ENCODE measurements at regions not wholly inside any gene's neighbourhood (a gene's known extent, or its start where the extent isn't known, plus 50 kb on each side); places are given as distances from the start of the nearest gene placed in this dataset.

- intact Hi-C loops (cut with micrococcal nuclease): no loop called here
- FAIRE-seq (no peak), DNase-seq (ENCODE audit: extremely low read depth in 1 of 4, low spot score in 3 of 4) (no peak), ATAC-seq (no peak)
- 0% methylated on average over 3 of the region's 3 CpGs for WGBS (ENCODE audit: insufficient coverage, low coverage, missing lambda C conversion rate)
- H3K27me3 ChIP-seq (ENCODE audit: control insufficient read depth in 2 of 2, insufficient read depth in 2 of 2, low read length in 2 of 2): no peaks in the 10 kb centered on the region
- no peaks in the 10 kb centered on the region for H3K9me1 ChIP-seq (ENCODE audit: control insufficient read depth, insufficient read depth, low read length)
- H3K4me3 ChIP-seq: no peak overlapping the region
- no peaks in the 10 kb centered on the region for H3K4me1 ChIP-seq (replicated peaks in 1 of 2; ENCODE audit: control insufficient read depth in 2 of 2, insufficient read depth in 2 of 2, low read length in 2 of 2)
- no peaks in the 10 kb centered on the region for H3K79me2 ChIP-seq (ENCODE audit: control insufficient read depth, insufficient read depth, low read length)
- TF ChIP-seq MIER1 (IDR thresholded peaks at IDR 0.05; ENCODE audit: low read depth) (no peak), CSDE1 (IDR thresholded peaks at IDR 0.05) (no peak), RBM14 (IDR thresholded peaks at IDR 0.05; ENCODE audit: borderline replicate concordance, insufficient read depth, low read depth, low read length) (no peak), ZNF134 (CRISPR knock-in tag; conservative IDR thresholded peaks at IDR 0.05) (no peak), SPI1 (IDR thresholded peaks at IDR 0.05; ENCODE audit: borderline replicate concordance, low read depth, low read length) (no peak), ZC3H11A (IDR thresholded peaks at IDR 0.05; ENCODE audit: low read depth, low read length) (no peak), PPARD (CRISPR knock-in tag; IDR thresholded peaks at IDR 0.05) (no peak), SNIP1 (IDR thresholded peaks at IDR 0.05; ENCODE audit: low read depth) (no peak), ZNF655 (CRISPR knock-in tag; IDR thresholded peaks at IDR 0.05) (no peak), DPF2 (IDR thresholded peaks at IDR 0.05) (no peak), MEF2D (tag; conservative IDR thresholded peaks at IDR 0.05; ENCODE audit: low read depth) (no peak), U2AF1 (optimal IDR thresholded peaks at IDR 0.05; ENCODE audit: low read depth, low read length) (no peak), RBM39 (optimal IDR thresholded peaks at IDR 0.05; ENCODE audit: low read depth, low read length) (no peak), SRSF7 (optimal IDR thresholded peaks at IDR 0.05; ENCODE audit: low read depth, low read length) (no peak), RFX7 (CRISPR knock-in tag; IDR thresholded peaks at IDR 0.05) (no peak), ZNF695 (CRISPR knock-in tag; IDR thresholded peaks at IDR 0.05) (no peak), ZBTB26 (CRISPR knock-in tag; IDR thresholded peaks at IDR 0.05) (no peak)
- TF ChIP-seq, protein P1, sequence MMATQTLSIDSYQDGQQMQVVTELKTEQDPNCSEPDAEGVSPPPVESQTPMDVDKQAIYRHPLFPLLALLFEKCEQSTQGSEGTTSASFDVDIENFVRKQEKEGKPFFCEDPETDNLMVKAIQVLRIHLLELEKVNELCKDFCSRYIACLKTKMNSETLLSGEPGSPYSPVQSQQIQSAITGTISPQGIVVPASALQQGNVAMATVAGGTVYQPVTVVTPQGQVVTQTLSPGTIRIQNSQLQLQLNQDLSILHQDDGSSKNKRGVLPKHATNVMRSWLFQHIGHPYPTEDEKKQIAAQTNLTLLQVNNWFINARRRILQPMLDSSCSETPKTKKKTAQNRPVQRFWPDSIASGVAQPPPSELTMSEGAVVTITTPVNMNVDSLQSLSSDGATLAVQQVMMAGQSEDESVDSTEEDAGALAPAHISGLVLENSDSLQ (IDR thresholded peaks at IDR 0.05): no peak
- no peaks in the 10 kb centered on the region for H3K9me3 ChIP-seq (replicated peaks; ENCODE audit: control insufficient read depth, insufficient read depth, low read depth, low read length)
- H3K36me3 ChIP-seq (ENCODE audit: control insufficient read depth, insufficient read depth, low read length): no peaks in the 10 kb centered on the region
- no peak overlapping the region for H3K9ac ChIP-seq (ENCODE audit: insufficient read depth in 1 of 2, low read depth in 2 of 2, low read length in 2 of 2)
- CTCF ChIA-PET (ENCODE audit: low intra/inter-chr PET ratio): no interaction called here
- no peak overlapping the region for H2AFZ ChIP-seq (ENCODE audit: low read depth, low read length)
- H3K4me2 ChIP-seq (ENCODE audit: insufficient read depth, low read length): no peak overlapping the region
- POLR2A ChIA-PET: interaction anchor here (0.6 kb wide), 1 partner anchor 10 kb away, joined by 3 read pairs; no protein-coding TSS in a partner anchor
- in situ Hi-C loops (cut with MboI): no loop called here
- no peaks in the 10 kb centered on the region for H4K20me1 ChIP-seq (replicated peaks; ENCODE audit: control insufficient read depth, insufficient read depth, low read length)
- H3K27ac ChIP-seq (ENCODE audit: extremely low read depth, low read depth, low read length): no peak overlapping the region
- BruUV-seq (replicated peaks): no TSS peak
Observed at GRCh38 chr11:133677387-133677786, 145.1 kb upstream of the OPCML start.
